Ovary (tissue), 3 donors: ENCODE measurements at regions not wholly inside any gene's neighbourhood (a gene's known extent, or its start where the extent isn't known, plus 50 kb on each side); places are given as distances from the start of the nearest gene placed in this dataset.

Experiments used
- EP300 ChIP-seq: sonication (generic); formaldehyde crosslinking; IDR thresholded peaks from one replicate; pipeline ENCODE4 v1.6.1; 2017; ENCODE audit warnings: antibody characterized with exemption
- POLR2A ChIP-seq: fragments of 450-650 bp; IDR thresholded peaks from one replicate; pipeline ENCODE4 v1.6.1; 2017; ENCODE audit warnings: antibody characterized with exemption, mild to moderate bottlenecking, moderate library complexity
- TF ChIP-seq, protein P1 (sequence below), 3 donors: fragments of 450-650 bp in 2 of 3; fragments of 200-600 bp in 1 of 3; IDR thresholded peaks; one replicate each; pipeline versions ENCODE4 v1.5.1 to v1.8.0; 2016 to 2022; ENCODE audit warnings: antibody characterized with exemption in 3 of 3, mild to moderate bottlenecking in 1 of 3
- donor health status: DM: no; HTN: no; CAD: no.

DNA sequence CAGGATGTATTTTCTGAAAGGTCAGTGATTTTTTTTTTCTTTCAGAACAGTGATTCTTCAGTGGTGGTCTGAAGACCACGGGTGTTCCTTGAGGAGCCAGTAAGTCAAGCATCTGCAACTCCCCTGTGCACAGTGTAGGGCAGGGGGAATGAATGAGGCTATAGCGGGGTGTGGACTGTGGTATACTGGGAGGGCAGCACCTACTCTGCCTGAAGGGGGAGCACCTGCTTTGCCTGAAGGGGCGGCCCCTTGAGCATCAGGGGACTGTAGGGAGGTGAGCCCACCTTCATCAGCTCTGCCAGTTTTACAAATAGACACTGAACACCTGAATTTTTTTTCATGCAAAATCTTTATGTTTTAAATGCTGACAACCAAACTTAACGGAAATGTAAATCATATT is 77.5 kb upstream of the RIPOR2 start:
- TF ChIP-seq, protein P1, sequence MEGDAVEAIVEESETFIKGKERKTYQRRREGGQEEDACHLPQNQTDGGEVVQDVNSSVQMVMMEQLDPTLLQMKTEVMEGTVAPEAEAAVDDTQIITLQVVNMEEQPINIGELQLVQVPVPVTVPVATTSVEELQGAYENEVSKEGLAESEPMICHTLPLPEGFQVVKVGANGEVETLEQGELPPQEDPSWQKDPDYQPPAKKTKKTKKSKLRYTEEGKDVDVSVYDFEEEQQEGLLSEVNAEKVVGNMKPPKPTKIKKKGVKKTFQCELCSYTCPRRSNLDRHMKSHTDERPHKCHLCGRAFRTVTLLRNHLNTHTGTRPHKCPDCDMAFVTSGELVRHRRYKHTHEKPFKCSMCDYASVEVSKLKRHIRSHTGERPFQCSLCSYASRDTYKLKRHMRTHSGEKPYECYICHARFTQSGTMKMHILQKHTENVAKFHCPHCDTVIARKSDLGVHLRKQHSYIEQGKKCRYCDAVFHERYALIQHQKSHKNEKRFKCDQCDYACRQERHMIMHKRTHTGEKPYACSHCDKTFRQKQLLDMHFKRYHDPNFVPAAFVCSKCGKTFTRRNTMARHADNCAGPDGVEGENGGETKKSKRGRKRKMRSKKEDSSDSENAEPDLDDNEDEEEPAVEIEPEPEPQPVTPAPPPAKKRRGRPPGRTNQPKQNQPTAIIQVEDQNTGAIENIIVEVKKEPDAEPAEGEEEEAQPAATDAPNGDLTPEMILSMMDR (IDR thresholded peaks at IDR 0.05): no peak
- no peak for TF ChIP-seq POLR2A
- no peak for TF ChIP-seq EP300
